ENCODE measurements at regions not wholly inside any gene's neighbourhood (a gene's known extent, or its start where the extent isn't known, plus 50 kb on each side); places are given as distances from the start of the nearest gene placed in this dataset.

DNA sequence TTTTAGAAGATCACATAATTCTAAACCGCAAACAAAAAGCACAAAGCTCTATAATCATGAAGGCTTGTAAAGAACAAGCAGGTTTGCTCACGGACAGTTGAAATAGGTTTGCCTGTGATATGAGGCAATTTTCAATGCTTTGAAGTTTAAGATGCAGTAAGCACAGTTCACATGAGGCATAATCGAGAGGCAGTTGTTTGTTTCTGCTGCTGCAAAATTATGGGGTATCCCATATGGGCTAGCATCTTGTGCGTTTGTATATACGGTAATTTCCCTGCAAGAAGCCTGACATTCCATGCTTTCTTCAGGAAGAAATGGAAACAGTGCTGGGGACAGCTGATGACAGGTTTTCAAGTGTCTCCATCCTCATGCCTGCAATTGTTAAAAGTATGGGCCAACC lies 94.6 kb upstream of the MC3R start:
- in situ Hi-C loops (cut with HindIII; ENCODE audit: low sequenced_read_pairs): no loop called here
- TF ChIP-seq, protein P1, sequence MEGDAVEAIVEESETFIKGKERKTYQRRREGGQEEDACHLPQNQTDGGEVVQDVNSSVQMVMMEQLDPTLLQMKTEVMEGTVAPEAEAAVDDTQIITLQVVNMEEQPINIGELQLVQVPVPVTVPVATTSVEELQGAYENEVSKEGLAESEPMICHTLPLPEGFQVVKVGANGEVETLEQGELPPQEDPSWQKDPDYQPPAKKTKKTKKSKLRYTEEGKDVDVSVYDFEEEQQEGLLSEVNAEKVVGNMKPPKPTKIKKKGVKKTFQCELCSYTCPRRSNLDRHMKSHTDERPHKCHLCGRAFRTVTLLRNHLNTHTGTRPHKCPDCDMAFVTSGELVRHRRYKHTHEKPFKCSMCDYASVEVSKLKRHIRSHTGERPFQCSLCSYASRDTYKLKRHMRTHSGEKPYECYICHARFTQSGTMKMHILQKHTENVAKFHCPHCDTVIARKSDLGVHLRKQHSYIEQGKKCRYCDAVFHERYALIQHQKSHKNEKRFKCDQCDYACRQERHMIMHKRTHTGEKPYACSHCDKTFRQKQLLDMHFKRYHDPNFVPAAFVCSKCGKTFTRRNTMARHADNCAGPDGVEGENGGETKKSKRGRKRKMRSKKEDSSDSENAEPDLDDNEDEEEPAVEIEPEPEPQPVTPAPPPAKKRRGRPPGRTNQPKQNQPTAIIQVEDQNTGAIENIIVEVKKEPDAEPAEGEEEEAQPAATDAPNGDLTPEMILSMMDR (IDR thresholded peaks at IDR 0.05; ENCODE audit: low read depth, low read length, missing control alignments): no peak
- no peak overlapping the region for H3K4me3 ChIP-seq (ENCODE audit: low read depth, low read length)
- DNase-seq (ENCODE audit: low read depth): no peak

DNA sequence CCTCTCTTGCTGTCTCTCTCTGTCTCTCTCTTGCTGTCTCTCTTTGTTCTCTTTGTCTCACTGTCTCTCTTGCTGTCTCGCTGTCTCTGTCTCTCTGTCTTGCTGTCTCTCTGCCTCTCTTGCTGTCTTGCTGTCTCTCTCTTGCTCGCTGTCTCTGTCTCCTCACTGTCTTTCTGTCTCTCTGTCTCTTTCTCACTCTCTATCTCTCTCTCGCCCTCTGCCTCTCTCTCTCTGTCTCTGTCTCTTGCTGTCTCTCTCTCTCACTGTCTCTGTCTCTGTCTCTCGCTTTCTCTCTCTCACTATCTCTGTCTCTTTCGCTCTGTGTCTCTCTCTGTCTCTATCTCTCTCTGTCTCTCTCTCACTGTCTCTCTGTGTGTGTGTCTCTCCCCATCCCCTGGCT lies 92.9 kb upstream of the MC3R start:
- TF ChIP-seq, protein P1 (IDR thresholded peaks at IDR 0.05; ENCODE audit: low read depth, low read length, missing control alignments): no peak

DNA sequence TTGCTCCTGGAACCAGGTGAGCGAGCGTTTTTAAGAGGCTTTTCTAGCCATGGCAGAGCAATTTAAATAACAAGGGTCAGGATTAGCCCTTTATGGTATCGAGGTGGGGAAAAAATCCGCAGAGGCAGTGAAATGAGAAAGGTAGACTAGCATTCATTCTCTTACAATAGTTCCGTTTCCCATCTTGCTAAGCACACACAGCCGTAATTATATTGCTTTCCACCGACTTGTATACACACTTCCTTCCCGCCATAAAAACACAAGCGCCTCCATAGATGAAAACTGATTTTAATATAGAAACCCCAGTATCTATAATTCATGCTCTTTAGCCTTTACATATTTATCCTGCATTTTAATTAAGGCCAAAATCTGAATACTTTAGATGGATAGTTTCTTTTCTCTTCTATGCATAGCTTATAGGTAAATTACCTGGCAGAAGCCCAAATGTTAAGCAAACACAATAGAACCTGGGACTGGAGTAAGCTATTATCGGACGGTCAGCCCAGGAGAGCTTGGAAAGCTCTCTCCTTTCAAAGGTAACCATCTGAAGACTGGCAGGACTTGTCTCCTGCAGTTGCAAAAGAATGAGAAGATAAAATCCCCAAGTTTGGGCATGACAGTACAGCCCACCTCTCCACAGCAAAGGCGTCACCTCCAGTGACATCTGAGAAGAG lies 90.9 kb upstream of the MC3R start:
- H3K4me3 ChIP-seq (ENCODE audit: low read depth, low read length): no peak overlapping the region
- no peak for DNase-seq (ENCODE audit: low read depth)
- in situ Hi-C loops (cut with HindIII; ENCODE audit: low sequenced_read_pairs): no loop called here
- TF ChIP-seq, protein P1 (IDR thresholded peaks at IDR 0.05; ENCODE audit: low read depth, low read length, missing control alignments): no peak

More for the DNA sequence above, 92.9 kb upstream of the MC3R start:
- no peak for DNase-seq (ENCODE audit: low read depth)
- H3K4me3 ChIP-seq (ENCODE audit: low read depth, low read length): no peak overlapping the region
- in situ Hi-C loops (cut with HindIII; ENCODE audit: low sequenced_read_pairs): no loop called here

DNA sequence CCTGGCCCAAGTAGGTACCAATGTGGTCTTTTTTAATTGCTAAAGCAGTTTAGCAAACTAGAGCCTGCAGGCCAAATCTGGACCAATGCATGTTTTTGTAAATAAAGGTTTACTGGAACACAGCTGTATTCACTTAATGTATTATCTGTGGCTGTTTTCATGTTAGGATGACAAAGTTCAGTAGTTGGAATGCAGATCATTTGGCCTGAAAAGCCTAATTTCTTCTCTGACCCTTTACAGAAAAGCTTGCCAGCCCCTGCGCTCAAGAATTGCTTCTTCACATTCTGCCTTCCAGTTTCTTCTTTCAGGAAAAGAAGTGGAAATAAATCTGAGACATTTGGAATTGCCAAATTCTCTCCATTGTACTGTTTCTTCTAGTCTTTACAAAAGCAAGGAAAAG lies 90.0 kb upstream of the MC3R start:
- TF ChIP-seq, protein P1 (IDR thresholded peaks at IDR 0.05; ENCODE audit: low read depth, low read length, missing control alignments): no peak
- DNase-seq (ENCODE audit: low read depth): no peak
- H3K4me3 ChIP-seq (ENCODE audit: low read depth, low read length): no peak overlapping the region
- in situ Hi-C loops (cut with HindIII; ENCODE audit: low sequenced_read_pairs): no loop called here

DNA sequence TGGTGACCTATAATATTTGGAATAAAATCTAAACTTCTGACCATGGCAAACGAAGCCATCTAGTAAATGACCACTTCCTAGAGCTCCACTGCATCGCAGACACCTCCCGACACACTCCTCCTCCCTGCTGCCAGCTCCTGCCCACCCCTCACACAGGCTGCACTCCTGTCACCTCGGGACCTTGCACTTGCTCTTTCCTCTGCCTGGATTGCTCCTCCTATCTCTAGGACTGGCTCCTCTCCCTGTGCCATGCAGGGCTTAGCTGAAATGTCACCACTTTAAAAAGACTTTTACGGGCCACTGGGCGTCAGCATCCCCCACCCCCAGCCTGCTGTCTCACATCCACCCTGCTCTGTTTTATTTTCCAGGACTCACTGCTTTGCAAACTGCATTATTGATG lies 87.6 kb upstream of the MC3R start:
- no peak for DNase-seq (ENCODE audit: low read depth)
- H3K4me3 ChIP-seq (ENCODE audit: low read depth, low read length): no peak overlapping the region
- TF ChIP-seq, protein P1 (IDR thresholded peaks at IDR 0.05; ENCODE audit: low read depth, low read length, missing control alignments): no peak
- in situ Hi-C loops (cut with HindIII; ENCODE audit: low sequenced_read_pairs): no loop called here

DNA sequence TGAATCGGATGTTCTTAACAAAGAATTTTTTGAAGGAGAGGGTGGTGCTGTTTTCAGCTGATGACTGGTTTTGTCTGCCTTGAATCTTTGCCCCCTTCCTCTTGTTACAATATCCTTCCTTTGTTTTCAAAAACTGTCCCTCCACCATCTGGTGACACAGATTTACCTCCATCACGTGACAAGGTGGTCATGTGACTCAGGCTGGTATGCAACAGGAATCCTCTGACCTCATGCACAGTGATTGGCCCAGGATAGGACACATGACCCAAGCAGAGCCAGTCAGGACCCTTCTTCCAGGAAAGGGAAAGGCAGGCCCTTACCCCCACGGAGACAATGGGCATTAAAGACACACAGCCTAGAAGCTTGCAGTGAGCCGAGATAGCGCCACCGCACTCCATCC lies 84.7 kb upstream of the MC3R start:
- H3K4me3 ChIP-seq (ENCODE audit: low read depth, low read length): no peak overlapping the region
- no peak for DNase-seq (ENCODE audit: low read depth)
- in situ Hi-C loops (cut with HindIII; ENCODE audit: low sequenced_read_pairs): no loop called here
- TF ChIP-seq, protein P1 (IDR thresholded peaks at IDR 0.05; ENCODE audit: low read depth, low read length, missing control alignments): no peak

Data from astrocyte of the cerebellum (primary cell).